DMS 273 (cell line): ENCODE measurements at regions not wholly inside any gene's neighbourhood (a gene's known extent, or its start where the extent isn't known, plus 50 kb on each side); places are given as distances from the start of the nearest gene placed in this dataset.

Source experiments
- DNase-seq: peaks from one replicate; lab custom pipeline; 2025; ENCODE audit not compliant: unreplicated experiment; lab: John Stamatoyannopoulos, UW

DNA sequence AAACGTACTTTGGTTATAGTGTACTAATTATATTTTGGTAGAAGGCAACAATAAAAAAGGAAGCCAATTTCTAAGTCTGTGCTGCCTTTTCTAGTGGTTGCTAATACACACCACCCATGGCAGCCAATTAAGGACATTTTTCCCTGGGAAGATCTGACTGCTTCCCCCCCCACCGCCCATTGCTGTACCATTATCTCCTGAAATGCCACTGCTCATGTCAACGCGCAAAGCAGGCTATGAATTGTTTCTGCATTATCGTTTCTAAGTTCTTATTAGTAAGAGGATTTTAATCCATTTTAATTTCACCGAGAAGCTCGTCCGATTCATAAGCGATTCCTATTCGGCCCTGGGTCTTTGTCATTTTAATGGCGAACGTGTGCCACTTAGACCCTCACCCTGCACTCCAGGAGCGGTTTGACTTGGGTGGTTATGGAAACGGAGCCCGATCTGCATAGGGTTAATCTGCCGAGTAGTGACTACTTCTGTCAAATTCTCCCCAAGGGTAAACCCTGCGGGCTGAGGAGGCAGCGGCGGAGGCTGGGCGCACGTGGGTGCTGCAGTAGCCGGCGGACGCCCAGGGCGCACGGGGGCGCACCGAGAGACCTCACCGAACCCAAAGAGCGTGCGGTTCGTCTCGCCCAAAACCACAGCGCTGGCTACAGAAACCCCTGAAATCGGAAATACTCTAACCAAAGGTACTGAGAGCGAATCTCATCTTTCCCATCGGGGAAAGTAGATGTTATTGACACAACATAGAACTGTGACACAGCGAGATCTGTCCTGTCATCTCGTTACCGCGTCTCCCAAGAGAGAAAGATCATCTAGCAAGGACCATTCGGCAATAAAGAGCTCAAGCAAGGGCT, 55.8 kb upstream of the SHC3 start:
- DNase-seq, result peak; percentile 46

DNA sequence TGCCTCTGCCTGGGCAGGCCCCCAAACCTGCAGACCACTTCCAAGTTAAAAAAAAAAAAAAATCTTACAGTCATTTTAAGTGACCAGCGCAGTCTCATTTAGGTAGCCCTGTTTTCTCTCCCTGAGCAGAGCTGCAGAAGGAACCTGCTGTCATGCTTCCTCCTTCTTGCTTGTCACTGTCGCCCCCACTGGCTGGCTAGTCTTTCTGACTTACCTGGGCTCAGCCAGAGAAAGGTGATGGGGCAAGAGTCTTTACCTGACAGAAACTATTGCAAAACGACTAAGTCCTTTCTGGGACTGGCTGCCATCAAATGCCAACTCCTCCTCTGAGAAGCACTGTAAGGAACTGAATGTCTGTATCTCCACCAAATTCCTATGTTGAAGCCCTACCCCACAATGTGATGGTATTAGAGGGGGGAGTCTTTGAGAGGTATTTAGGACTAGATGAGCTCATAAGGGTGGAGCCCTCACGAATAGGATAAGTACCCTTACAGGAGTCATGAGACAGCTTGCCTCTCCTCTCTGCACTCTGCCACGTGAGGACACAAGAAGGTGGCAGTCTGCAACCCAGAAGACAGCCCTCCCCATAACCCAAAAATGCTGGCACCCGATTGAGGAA, 58.4 kb upstream of the SHC3 start:
- no peak for DNase-seq

DNA sequence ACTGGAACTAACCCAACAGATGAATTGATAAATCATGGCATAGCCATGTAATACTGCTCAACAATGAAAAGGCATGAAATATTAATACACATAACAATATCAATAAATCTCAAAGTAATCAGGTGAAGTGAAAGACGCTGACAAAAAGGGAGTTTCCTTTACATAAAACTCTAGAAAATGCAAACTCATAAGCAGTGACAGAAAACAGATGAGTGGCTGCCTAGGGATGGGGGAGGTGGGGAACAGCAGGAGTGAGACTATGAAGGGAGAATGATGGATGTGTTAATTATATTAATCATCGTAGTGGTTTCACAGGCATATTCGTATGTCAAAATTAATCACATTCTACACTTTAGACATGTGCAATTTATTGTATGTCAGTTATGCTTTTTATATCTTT, 59.8 kb upstream of the SHC3 start:
- DNase-seq, result no peak

DNA sequence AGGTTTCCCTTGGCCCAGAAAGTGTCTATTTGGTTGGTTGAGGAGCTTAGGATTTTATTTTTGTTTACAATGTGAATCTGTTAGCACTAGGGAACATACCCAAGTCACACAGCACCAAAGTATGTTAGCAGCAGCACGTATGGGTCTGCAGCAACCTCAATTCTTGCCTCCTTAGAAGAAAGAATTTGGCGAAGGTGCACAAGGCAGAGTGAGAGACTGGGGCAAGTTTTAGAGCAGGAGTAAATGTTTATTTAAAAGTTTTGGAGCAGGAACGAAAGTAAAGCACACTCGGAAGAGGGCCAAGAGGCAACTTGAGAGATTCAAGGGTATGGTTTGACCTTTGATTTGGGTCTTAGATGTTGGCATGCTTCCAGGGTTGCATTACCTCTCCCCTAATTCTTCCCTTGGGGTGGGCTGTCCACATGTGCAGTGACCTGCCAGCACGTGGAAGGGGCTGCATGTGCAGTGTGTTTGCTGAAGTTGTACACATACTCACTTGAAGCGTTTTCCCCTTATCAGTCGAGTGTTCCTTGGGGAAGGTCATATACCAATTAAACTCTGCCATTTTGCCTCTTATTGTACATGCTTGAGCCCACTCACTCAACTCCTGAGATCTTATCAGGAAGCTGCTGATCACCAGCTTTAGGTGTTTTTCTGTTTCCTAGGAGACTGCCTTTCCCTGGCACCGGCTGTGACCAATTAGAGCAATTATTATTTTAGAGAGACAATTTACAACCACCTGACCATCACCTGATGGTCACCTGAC, 64.9 kb upstream of the SHC3 start:
- peak; percentile 27 for DNase-seq

DNA sequence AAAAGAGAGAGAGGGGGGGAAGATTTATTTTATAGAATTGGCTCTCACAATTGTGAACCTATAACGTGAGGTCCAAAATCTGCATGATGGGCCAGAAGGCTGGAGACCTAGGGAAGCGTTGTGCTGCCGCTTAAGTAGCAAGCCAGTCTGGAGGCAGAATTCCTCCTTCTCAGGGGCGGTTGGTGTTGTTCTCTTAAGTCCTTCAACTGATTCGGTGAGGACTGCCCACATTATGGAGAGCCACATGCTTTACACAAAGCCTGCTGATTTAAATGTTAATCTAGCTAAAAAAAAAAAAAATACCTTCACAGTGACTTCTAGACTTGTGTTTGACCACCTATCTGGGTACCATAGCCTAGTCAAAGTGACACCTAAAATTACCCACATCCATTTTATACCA, 64.2 kb upstream of the CKS2 start:
- DNase-seq, result no peak

DNA sequence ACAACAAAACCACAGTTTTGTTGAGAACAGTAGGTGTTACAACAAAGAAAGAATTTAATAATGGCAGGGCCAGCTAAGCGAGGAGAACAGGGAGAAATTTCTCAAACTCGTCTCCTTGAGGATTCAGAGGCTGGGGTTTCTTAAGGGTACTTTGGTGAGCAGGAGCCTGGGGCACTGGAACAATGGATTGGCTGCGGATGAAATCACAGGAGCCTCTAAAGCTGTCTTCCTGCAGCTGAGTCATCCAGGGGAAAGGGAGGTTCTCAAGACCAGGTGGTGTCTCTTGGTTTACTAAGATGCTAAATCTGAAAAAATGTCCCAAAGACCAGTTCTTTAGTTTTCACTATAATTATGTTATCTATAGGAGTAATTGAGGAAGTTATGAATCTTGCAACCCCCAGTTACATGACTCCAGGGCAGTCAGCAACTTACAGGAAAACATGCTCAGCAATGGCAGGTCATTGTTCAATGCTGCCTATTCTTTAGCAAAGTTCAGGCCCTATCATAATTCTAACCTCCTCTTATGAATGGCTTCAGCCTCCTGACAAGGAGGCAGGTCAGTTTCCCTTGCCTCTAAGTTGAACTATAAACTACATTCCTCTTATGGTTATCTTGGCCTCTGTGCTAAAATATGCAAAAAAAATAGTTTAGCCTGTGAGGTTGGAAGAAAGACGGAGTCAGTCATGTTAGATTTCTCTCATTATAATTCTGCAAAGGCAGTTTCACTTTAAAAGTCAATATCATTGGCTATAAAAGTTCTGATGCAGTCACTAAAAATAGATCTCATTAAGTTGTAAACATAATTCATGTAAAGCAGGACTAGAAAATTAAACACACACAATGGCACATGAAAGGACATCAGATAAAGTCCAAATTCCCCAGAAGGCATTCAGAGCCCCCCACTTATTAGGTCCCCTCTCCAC, 63.3 kb upstream of the CKS2 start:
- no peak for DNase-seq

DNA sequence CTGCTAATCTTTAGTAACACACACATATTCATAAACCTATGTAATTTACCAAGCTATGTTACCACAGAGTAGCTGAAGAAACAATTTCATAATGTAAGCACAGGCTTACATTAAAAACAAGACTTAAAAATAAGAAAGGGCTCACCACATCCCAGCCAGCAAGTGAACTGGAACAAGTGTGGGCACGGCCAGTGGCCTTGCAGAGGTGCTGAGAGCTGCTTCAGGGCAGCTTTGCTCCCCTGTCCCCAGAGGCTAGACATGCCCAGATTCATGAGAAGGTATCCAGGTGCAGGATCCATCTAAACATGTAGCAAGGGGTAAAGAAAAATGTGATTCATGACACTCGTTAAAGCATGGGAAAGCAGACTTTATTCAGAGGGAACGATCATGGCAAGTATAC, 62.0 kb upstream of the CKS2 start:
- DNase-seq, result no peak

DNA sequence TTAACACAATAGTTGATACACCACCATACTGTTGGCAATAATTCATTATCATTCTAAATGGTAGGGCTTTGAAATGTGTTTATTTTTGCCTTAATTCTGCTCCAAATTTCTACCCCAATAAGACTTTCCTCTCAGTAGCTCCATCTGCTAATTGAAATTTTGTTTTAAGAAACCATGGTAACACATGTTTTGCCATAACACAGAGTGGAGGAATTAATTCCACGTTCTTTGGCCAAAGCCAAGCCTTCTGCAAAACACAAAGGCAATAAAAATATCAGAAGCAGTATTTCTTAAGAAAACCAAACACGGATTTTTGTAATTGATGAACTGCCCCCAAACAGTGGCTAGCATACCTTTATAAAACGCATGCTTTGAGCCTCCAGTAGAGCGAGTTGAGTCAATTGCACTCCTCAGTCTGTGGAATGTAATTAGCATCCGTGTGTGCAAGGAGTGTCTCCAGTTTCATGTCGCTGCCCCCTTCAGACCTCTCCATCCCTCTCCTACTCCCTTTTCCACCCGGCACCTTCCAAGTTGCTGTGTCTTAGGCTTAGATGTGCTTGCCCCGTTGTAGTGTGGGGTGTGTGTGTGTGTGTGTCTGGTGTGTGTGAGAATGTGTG, 58.2 kb upstream of the CKS2 start:
- no peak for DNase-seq

DNA sequence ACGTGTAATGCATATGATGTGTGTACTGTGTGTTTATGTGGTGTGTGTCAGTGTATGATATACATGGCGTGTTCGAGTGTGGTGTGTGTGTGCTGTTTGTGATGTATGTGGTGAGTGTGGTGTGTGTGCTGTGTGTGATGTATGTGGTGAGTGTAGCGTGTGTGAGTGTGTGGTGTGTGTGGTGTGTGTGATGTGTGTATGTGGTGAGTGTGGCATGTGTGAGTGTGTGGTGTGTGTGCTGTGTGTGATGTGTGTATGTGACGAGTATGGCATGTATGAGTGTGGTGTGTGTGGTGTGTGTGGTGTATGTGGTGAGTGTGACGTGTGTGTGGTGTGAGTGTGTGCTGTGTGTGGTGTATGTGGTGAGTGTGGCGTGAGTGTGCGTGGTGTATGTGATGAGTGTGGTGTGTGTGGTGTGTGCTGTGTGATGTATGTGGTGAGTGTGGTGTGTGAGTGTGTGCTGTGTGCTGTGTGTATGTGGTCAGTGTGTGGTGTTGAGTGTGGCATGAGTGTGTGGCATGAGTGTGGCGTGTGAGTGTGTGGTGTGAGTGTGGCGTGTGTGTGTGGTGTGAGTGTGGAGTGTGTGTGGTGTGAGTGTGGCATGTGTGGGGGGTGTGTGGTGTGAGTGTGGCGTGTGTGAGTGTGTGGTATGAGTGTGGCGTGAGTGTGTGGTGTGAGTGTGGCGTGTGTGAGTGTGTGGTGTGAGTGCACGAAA, 56.8 kb upstream of the CKS2 start:
- no peak for DNase-seq

DNA sequence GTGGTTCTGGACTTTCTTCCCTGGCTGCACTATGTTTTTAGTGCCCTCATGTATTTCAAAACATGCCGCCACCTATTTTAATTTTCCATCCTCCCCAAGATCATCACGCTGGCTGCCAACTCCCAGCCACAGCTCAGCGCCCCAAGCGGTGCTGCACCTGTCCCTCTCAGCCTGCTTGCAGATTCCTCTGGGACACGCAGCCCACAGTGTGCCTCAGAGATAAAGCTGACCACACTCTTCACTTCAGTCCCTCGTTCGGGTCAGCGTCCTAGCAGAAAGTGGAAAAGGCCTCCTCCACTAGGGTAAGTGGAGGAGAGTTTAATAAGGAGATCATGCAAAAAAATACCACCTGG, 56.2 kb upstream of the CKS2 start:
- DNase-seq, result peak; percentile 13

DNA sequence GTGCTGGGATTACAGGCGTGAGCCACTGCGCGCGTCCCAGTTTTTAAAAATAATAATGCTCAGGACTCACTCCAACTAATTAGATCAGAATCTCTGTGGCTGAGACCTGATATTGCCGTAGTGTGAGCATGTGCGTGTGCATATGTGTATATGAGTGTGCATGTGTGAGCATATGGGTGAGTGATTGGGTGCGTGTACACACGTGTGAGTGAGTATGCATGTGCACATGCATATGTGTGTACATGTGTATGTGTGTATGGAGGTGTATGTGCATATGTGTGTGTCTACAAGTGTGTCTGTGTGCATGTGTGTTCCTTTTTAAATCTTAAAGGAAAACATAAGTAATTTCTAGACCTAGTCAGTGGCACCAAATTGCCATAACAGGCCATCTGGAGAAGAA, 54.8 kb upstream of the CKS2 start:
- DNase-seq, result no peak

DNA sequence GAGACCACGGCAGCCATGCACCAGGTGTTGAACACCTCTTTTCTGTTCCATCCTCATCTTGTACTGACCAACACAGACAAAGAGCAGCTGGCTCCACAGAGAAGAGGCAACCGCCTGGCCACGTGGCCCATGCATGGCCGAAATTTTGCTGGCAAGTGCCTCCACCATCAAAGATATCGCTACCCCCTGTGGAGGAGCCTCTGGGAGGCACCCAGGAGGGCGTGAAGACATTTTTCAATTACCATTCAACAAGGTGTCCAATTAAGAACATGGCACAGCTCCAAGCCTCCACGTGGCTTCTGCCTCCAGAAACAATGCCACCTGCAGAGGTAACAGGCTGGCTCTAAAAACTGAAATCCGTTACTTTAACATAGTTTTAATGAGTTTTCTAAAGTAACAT, 54.4 kb upstream of the CKS2 start:
- peak; percentile 21 for DNase-seq

DNA sequence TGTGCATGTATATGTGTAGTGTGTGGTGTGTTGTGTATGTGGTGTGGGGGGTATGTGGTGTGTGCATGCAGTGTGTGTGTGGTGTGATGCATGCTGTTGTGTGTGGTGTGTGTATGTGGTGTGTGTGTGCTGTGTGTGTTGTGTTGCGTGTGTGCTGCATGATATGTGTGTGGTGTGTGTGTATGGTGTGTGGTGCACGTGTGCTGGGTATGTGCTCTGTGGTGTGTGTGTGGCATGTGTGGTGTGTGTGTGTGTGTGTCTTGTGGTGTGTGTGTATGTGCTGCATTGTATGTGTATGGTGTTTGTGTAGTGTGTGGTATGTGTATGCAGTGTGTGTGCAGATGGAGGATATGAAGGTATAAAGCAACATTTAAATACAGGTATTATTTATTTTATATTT, 50.5 kb upstream of the CKS2 start:
- no peak for DNase-seq
